ENCODE measurements at regions not wholly inside any gene's neighbourhood (a gene's known extent, or its start where the extent isn't known, plus 50 kb on each side); places are given as distances from the start of the nearest gene placed in this dataset.

GRCh38 chr5:12099296-12099695, 195.1 kb upstream of the CTNND2 start (continued):
- TF ChIP-seq ZSCAN30 (tag by site-specific recombination; IDR thresholded peaks at IDR 0.05) (no peak), ZNF426 (tag by site-specific recombination; IDR thresholded peaks at IDR 0.05) (no peak), ZBTB8A (tag by site-specific recombination; IDR thresholded peaks at IDR 0.05) (no peak), PRDM6 (tag by site-specific recombination; IDR thresholded peaks at IDR 0.05) (no peak), KLF9 (tag by site-specific recombination; IDR thresholded peaks at IDR 0.05; ENCODE audit: low read depth) (no peak), PRDM1 (tag by site-specific recombination; IDR thresholded peaks at IDR 0.05) (peak; percentile 80), ZNF488 (tag by site-specific recombination; IDR thresholded peaks at IDR 0.05) (no peak)
- TF ChIP-seq, protein P1, sequence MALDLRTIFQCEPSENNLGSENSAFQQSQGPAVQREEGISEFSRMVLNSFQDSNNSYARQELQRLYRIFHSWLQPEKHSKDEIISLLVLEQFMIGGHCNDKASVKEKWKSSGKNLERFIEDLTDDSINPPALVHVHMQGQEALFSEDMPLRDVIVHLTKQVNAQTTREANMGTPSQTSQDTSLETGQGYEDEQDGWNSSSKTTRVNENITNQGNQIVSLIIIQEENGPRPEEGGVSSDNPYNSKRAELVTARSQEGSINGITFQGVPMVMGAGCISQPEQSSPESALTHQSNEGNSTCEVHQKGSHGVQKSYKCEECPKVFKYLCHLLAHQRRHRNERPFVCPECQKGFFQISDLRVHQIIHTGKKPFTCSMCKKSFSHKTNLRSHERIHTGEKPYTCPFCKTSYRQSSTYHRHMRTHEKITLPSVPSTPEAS (tag by site-specific recombination; IDR thresholded peaks at IDR 0.05) = peak; percentile 71; the same call in 1 of the 2 replicates

- Histone ChIP-seq H3K4me1 (ENCODE audit: control insufficient read depth, insufficient read depth, low read length) (no peaks in the 10 kb centered on the region), H3K36me3 (ENCODE audit: control insufficient read depth in 2 of 2, insufficient read depth in 1 of 2, low read length in 2 of 2) (no peaks in the 10 kb centered on the region), H3K9me3 (ENCODE audit: control insufficient read depth, insufficient read depth, low read depth, low read length) (no peaks in the 10 kb centered on the region), H3K27ac (ENCODE audit: extremely low read depth, low read depth, low read length) (no peak overlapping the region), H3K4me3 (ENCODE audit: low read depth, low read length) (no peak overlapping the region)
- ChIA-PET POLR2A (no interaction called here), CTCF (interaction anchor here (0.6 kb wide), 1 partner anchor 21 kb away, joined by 3 read pairs; no protein-coding TSS in a partner anchor)
- TF ChIP-seq SCRT2 (tag by site-specific recombination; IDR thresholded peaks at IDR 0.05) (no peak), ZNF426 (tag by site-specific recombination; IDR thresholded peaks at IDR 0.05) (no peak), ZNF248 (tag by site-specific recombination; IDR thresholded peaks at IDR 0.05) (no peak), ZNF133 (tag by site-specific recombination; IDR thresholded peaks at IDR 0.05) (no peak), ZNF660 (tag by site-specific recombination; IDR thresholded peaks at IDR 0.05) (no peak)
Measured at GRCh38 chr5:12095808-12096281, 191.6 kb upstream of the CTNND2 start.

DNA sequence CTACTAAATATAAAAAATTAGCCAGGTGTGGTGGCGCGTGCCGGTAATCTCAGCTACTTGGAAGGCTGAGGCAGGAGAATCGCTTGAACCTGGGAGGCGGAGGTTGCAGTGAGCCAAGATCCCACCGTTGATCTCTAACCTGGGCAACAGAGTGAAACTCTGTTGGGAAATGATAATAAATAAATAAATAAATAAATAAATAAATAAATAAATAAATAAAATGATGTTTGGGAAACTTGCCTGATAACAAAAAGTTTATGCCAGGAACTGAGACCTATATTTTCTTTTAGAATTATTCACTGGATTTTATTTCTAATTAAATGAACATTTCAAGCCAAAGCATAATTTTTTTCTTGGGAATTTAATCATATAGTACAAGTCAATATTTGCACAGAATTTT, 189.3 kb upstream of the CTNND2 start:
- CTCF ChIA-PET = no interaction called here
- H3K27ac ChIP-seq (ENCODE audit: extremely low read depth, low read depth, low read length) = no peak overlapping the region
- no peaks in the 10 kb centered on the region for H3K9me3 ChIP-seq (ENCODE audit: control insufficient read depth, insufficient read depth, low read depth, low read length)
- POLR2A ChIA-PET = no interaction called here
- no peaks in the 10 kb centered on the region for H3K36me3 ChIP-seq (ENCODE audit: control insufficient read depth in 2 of 2, insufficient read depth in 1 of 2, low read length in 2 of 2)
- H3K4me3 ChIP-seq (ENCODE audit: low read depth, low read length) = no peak overlapping the region
- no peaks in the 10 kb centered on the region for H3K4me1 ChIP-seq (ENCODE audit: control insufficient read depth, insufficient read depth, low read length)
- TF ChIP-seq ZNF501 (tag by site-specific recombination; IDR thresholded peaks at IDR 0.05) (no peak), ZNF366 (tag by site-specific recombination; conservative IDR thresholded peaks at IDR 0.05) (no peak), ZNF311 (tag by site-specific recombination; IDR thresholded peaks at IDR 0.05; ENCODE audit: borderline replicate concordance) (no peak), ZNF664 (tag by site-specific recombination; IDR thresholded peaks at IDR 0.05) (0 out of 2 replicates have a peak, but pooled peaks have one; percentile 24), ZNF140 (tag by site-specific recombination; IDR thresholded peaks at IDR 0.05) (peak; percentile 46; the same call in 1 of the 2 replicates), ZNF174 (tag by site-specific recombination; IDR thresholded peaks at IDR 0.05) (no peak), REST (tag by site-specific recombination; IDR thresholded peaks at IDR 0.05) (peak; percentile 66), ZNF600 (tag by site-specific recombination; IDR thresholded peaks at IDR 0.05) (no peak), ZNF23 (tag by site-specific recombination; IDR thresholded peaks at IDR 0.05; ENCODE audit: borderline replicate concordance) (no peak)
